A673 (cell line): ENCODE measurements at regions not wholly inside any gene's neighbourhood (a gene's known extent, or its start where the extent isn't known, plus 50 kb on each side); places are given as distances from the start of the nearest gene placed in this dataset.
"Not testable (repeated sequence)": the region's sequence is repeated elsewhere in the genome, so short reads cannot be mapped to it uniquely, and the experiment has no call there.

Experiments
- BruUV-seq: library from RNA; stranded (reverse); fragments of 400-500 nt; replicated peaks from 2 replicates; lab custom pipeline; 2021; lab: Mats Ljungman, UMichigan
- CTCF ChIA-PET: fragments of 300-600 bp; sonication (Branson Sonifier 250); formaldehyde crosslinking; loops from one replicate; lab custom pipeline; 2022; ENCODE audit warnings: antibody characterized with exemption; lab: Charles Lee
- POLR2A ChIA-PET: fragments of 300-600 bp; sonication (Branson Sonifier 250); formaldehyde crosslinking; loops from one replicate; lab custom pipeline; 2022; ENCODE audit warnings: antibody characterized with exemption; ENCODE audit not compliant: low non-redundant PET; lab: Charles Lee
- DNase-seq: peaks from one replicate; pipeline ENCODE4 v3.0.0-alpha.2; 2015; ENCODE audit warnings: low spot score
- H3K27ac ChIP-seq: fragments of 200-600 bp; sonication (generic); 2 replicates; pipeline ENCODE4 v1.5.1; 2016; ENCODE audit warnings: mixed run types, low read depth, mild to moderate bottlenecking, mixed read lengths, antibody characterized with exemption, low read length; ENCODE audit not compliant: poor library complexity, severe bottlenecking
- H3K27me3 ChIP-seq: fragments of 200-600 bp; sonication (generic); replicated peaks from 2 replicates; pipeline ENCODE4 v1.6.1; 2017; ENCODE audit warnings: mixed run types, low read depth, mild to moderate bottlenecking, mixed read lengths, antibody characterized with exemption, low read length; ENCODE audit not compliant: insufficient read depth, poor library complexity
- H3K36me3 ChIP-seq: fragments of 200-600 bp; sonication (generic); 2 replicates; pipeline ENCODE4 v1.6.1; 2016; ENCODE audit warnings: mixed run types, mild to moderate bottlenecking, mixed read lengths, antibody characterized with exemption, low read length; ENCODE audit not compliant: insufficient read depth, poor library complexity, severe bottlenecking
- H3K4me1 ChIP-seq: fragments of 200-600 bp; sonication (generic); 2 replicates; pipeline ENCODE4 v1.6.1; 2017; ENCODE audit warnings: mixed run types, mild to moderate bottlenecking, mixed read lengths, antibody characterized with exemption, low read length; ENCODE audit not compliant: insufficient read depth, poor library complexity, severe bottlenecking
- H3K4me3 ChIP-seq: fragments of 200-600 bp; sonication (generic); 2 replicates; pipeline ENCODE4 v1.5.1; 2016; ENCODE audit warnings: low read depth, mixed run types, mild to moderate bottlenecking, mixed read lengths, low read length; ENCODE audit not compliant: poor library complexity, severe bottlenecking
- H3K9me3 ChIP-seq: fragments of 200-600 bp; sonication (generic); 2 replicates; pipeline ENCODE4 v1.6.1; 2016; ENCODE audit warnings: mixed run types, low read depth, mild to moderate bottlenecking, mixed read lengths, antibody characterized with exemption, low read length; ENCODE audit not compliant: poor library complexity, severe bottlenecking
- intact Hi-C: fragments of 100-400 bp; cut with micrococcal nuclease; formaldehyde crosslinking; loops from one replicate; pipeline ENCODE4 v1.10.0; 2022; ENCODE audit not compliant: unreplicated experiment

DNA sequence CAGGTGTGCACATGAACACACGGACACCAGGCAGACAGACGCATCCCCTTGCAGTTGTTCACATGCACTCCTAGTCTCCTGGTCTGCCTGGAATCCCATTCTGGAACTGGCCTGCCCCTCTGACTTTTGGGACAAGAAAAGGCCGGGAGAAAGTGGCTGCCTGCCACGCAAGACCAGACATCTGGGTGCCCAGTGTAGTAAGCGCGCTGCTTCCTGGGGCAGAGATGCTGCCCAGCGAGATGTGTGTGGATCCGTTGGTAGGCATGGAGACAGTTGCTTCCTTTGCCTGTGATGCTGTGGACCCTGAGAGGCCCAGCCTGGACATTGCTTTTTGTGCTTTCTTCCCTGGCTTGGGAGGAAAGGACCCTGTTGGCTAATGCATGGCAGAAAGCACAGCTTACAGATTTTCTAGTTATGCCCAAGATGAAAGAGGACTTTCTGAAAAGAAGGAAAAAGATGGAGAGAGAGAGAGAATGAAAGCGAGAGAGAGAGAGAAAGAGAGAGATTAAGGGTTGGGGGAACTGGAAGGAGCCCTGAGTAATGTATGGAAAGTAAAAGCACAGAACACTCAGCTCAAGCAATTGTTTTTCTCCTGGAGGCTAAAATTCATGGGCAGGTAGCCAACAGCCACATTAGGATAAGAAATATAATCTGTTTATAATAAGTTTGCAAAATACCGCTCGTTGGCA is 235.3 kb downstream of the BCL2L11 start:
- H3K36me3 ChIP-seq, H3K4me3 ChIP-seq, CTCF ChIA-PET, POLR2A ChIA-PET, H3K27ac ChIP-seq, H3K4me1 ChIP-seq, intact Hi-C loops, DNase-seq, H3K9me3 ChIP-seq, H3K27me3 ChIP-seq, BruUV-seq: not testable (repeated sequence)

GRCh38 chr2:111356512-111357031 is 235.9 kb downstream of the BCL2L11 start:
- H3K9me3 ChIP-seq, BruUV-seq, POLR2A ChIA-PET, CTCF ChIA-PET, H3K4me3 ChIP-seq, H3K27me3 ChIP-seq, H3K27ac ChIP-seq, H3K4me1 ChIP-seq, intact Hi-C loops, DNase-seq, H3K36me3 ChIP-seq: not testable (repeated sequence)

DNA sequence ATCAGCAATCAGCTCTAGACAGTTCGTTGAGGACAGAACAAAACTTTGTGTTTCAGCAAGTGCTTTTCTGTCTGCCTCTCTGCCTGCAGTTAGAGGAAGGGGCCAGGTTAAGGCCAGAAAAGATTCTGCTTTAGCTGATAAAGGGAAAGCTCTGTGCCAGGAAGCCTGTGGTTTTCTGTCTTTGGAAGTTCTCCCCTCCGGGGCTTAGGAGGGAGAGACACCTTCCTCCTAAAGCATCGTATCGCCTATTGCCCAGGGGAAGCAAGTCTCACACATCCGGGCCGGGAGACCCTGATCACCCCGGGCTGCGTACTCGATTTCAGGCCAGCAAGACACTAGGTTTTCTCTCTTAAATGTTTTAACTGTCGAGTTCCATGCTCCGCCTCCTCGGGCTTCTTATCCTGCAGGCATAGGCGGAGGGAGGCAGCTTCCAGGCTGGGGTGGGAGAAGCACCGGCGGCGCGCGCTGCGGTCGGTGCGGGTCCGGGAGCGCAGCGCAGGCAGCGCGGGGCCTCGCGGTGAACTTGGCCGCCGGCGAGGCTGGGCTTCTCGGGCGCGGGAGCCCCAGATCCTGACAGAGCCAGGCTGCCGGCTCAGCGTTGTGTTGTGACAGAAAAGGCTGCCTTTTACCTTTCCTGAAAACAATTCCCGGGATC is 245.4 kb downstream of the BCL2L11 start:
- H3K4me1 ChIP-seq, CTCF ChIA-PET, intact Hi-C loops, H3K4me3 ChIP-seq, H3K9me3 ChIP-seq, H3K27ac ChIP-seq, DNase-seq, BruUV-seq, H3K27me3 ChIP-seq, POLR2A ChIA-PET, H3K36me3 ChIP-seq: not testable (repeated sequence)

DNA sequence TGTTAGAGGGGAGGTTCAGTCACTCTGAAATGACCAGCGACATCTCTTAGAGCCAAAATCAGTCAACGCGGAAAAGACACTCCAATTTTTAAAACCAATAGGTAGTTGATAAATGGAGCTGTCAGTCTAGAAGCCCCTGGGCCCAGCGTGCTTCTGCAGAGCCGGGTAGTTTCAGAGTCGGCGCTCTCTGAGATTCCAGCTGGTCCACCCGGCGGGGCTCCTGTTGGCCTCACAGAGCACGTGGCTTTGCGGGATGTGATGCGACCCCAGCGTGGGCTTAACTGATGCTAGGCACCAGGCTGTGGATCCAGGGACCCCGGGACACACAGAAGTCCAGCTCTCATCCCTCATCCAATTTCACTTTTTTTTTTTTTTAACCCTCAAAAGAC is 245.9 kb downstream of the BCL2L11 start:
- H3K4me1 ChIP-seq, DNase-seq, intact Hi-C loops, BruUV-seq, H3K27ac ChIP-seq, CTCF ChIA-PET, H3K4me3 ChIP-seq, H3K9me3 ChIP-seq, H3K36me3 ChIP-seq, POLR2A ChIA-PET, H3K27me3 ChIP-seq: not testable (repeated sequence)

- H3K4me3 ChIP-seq, H3K9me3 ChIP-seq, H3K4me1 ChIP-seq, H3K27ac ChIP-seq, CTCF ChIA-PET, H3K27me3 ChIP-seq, H3K36me3 ChIP-seq, DNase-seq, intact Hi-C loops, POLR2A ChIA-PET: not testable (repeated sequence)
- BruUV-seq = TSS peak; percentile 45
These were observed 246.4 kb downstream of the BCL2L11 start for GRCh38 chr2:111367080-111367479.

GRCh38 chr2:111367871-111368270 is 247.2 kb downstream of the BCL2L11 start:
- CTCF ChIA-PET, H3K4me3 ChIP-seq, H3K27me3 ChIP-seq, intact Hi-C loops, H3K4me1 ChIP-seq, BruUV-seq, POLR2A ChIA-PET, H3K27ac ChIP-seq, H3K36me3 ChIP-seq, H3K9me3 ChIP-seq, DNase-seq: not testable (repeated sequence)

GRCh38 chr2:111368288-111368687 is 247.6 kb downstream of the BCL2L11 start:
- H3K27me3 ChIP-seq, DNase-seq, POLR2A ChIA-PET, BruUV-seq, H3K36me3 ChIP-seq, H3K4me3 ChIP-seq, H3K27ac ChIP-seq, intact Hi-C loops, H3K4me1 ChIP-seq, H3K9me3 ChIP-seq, CTCF ChIA-PET: not testable (repeated sequence)
